K562 (cell line): ENCODE measurements at regions not wholly inside any gene's neighbourhood (a gene's known extent, or its start where the extent isn't known, plus 50 kb on each side); places are given as distances from the start of the nearest gene placed in this dataset.
A peak's percentile ranks its signal among the peaks of the same experiment; 100 is the strongest.

Source experiments
- ATAC-seq: fragments of 200-7000 bp; cut with Tn5 transposase; 3 replicates; pipeline ENCODE4 v1.9.1; 2020; ENCODE audit warnings: moderate library complexity
- BruUV-seq: library from RNA; stranded (reverse); fragments of 400-500 nt; replicated peaks from 2 replicates; lab custom pipeline; 2021; lab: Mats Ljungman, UMichigan
- CTCF ChIA-PET: fragments of 300-600 bp; formaldehyde crosslinking; extraction: SDS; loops from one replicate; lab custom pipeline; 2021; ENCODE audit warnings: low intra/inter-chr PET ratio; lab: Yijun Ruan, JAX
- POLR2A ChIA-PET: fragments of 300-600, 350-650 bp; sonication (Branson Sonifier 250); formaldehyde crosslinking; extraction: SDS; loops from one replicate; lab custom pipeline; 2021; ENCODE audit warnings: antibody characterized with exemption, inconsistent platforms; lab: Yijun Ruan, JAX
- DNase-seq, 4 experiments: peaks; one replicate each; pipeline versions ENCODE4 v3.0.0 to v3.0.0-alpha.2; 2011 to 2018; ENCODE audit warnings: low spot score in 3 of 4, mixed read lengths in 3 of 4; ENCODE audit errors: extremely low read depth in 1 of 4
- FAIRE-seq: peaks from 2 replicates; lab custom pipeline; 2011; peaks lifted over from hg19 to GRCh38; lab: Jason Lieb, UNC
- H2AFZ ChIP-seq: 2 replicates; pipeline ENCODE4 v1.6.0; 2011; ENCODE audit warnings: low read depth, low read length, control low read depth, inconsistent platforms
- H3K27ac ChIP-seq: fragments of 200-600 bp; 3 replicates; pipeline ENCODE4 v1.8.0; 2011; ENCODE audit warnings: low read depth, mild to moderate bottlenecking, control low read depth, inconsistent platforms, low read length, moderate library complexity, mixed read lengths; ENCODE audit errors: extremely low read depth
- H3K27me3 ChIP-seq, 2 experiments: fragments of 300-600 bp in 1 of 2; 2 replicates in 1 of 2; 3 replicates in 1 of 2; pipeline versions ENCODE4 v1.6.0 to v1.8.0; 2011; ENCODE audit warnings: inconsistent platforms in 2 of 2, low read length in 2 of 2, mild to moderate bottlenecking in 1 of 2, mixed read lengths in 1 of 2, moderate library complexity in 1 of 2; ENCODE audit not compliant: control insufficient read depth in 2 of 2, insufficient read depth in 2 of 2
- H3K36me3 ChIP-seq: fragments of 300-600 bp; 3 replicates; pipeline ENCODE4 v1.8.0; 2011; ENCODE audit warnings: mild to moderate bottlenecking, low read length, inconsistent platforms; ENCODE audit not compliant: control insufficient read depth, insufficient read depth
- H3K4me1 ChIP-seq, 2 experiments: fragments of 200-600 bp in 1 of 2; replicated peaks in 1 of 2; 2 replicates in 1 of 2; 3 replicates in 1 of 2; pipeline versions ENCODE4 v1.5.1 to v1.8.0; 2011; ENCODE audit warnings: inconsistent platforms in 2 of 2, low read length in 2 of 2, mild to moderate bottlenecking in 1 of 2, mixed read lengths in 1 of 2, moderate library complexity in 1 of 2; ENCODE audit not compliant: control insufficient read depth in 2 of 2, insufficient read depth in 2 of 2
- H3K4me2 ChIP-seq: 2 replicates; pipeline ENCODE4 v1.6.1; 2011; ENCODE audit warnings: low read length, control low read depth, inconsistent platforms, mixed read lengths; ENCODE audit not compliant: insufficient read depth
- H3K4me3 ChIP-seq: fragments of 200-600 bp; sonication (generic), shearing (Covaris generic); 2 replicates; pipeline ENCODE4 v1.5.1; 2016; ENCODE audit warnings: control low read depth, inconsistent platforms
- H3K79me2 ChIP-seq: fragments of 200-600 bp; 3 replicates; pipeline ENCODE4 v1.8.0; 2011; ENCODE audit warnings: low read length, inconsistent platforms; ENCODE audit not compliant: control insufficient read depth, insufficient read depth
- H3K9ac ChIP-seq, 2 experiments: 2 replicates each; pipeline versions ENCODE4 v1.6.0 to v1.6.1; 2011; ENCODE audit warnings: low read depth in 2 of 2, low read length in 2 of 2, control low read depth in 1 of 2, inconsistent platforms in 1 of 2, mild to moderate bottlenecking in 1 of 2, mixed read lengths in 1 of 2; ENCODE audit not compliant: insufficient read depth in 1 of 2
- H3K9me1 ChIP-seq: one replicate; pipeline ENCODE4 v1.6.0; 2011; ENCODE audit warnings: inconsistent platforms, mild to moderate bottlenecking, low read length, moderate library complexity; ENCODE audit not compliant: control insufficient read depth, insufficient read depth
- H3K9me3 ChIP-seq: replicated peaks from 2 replicates; pipeline ENCODE4 v1.5.1; 2011; ENCODE audit warnings: low read depth, low read length, inconsistent platforms; ENCODE audit not compliant: control insufficient read depth, insufficient read depth
- H4K20me1 ChIP-seq: replicated peaks from 2 replicates; pipeline ENCODE4 v1.6.1; 2011; ENCODE audit warnings: low read length, inconsistent platforms, mixed read lengths; ENCODE audit not compliant: control insufficient read depth, insufficient read depth
- CEBPB ChIP-seq: fragments of 450-650 bp; IDR thresholded peaks from 2 replicates; pipeline ENCODE4 v1.6.1; 2016; ENCODE audit warnings: missing genetic modification characterization, missing compliant biosample characterization
- CEBPG ChIP-seq, 3 experiments: fragments of 200-800 bp in 1 of 3; sonication (Bioruptor generic) in 1 of 3; sonication (generic) in 1 of 3; formaldehyde crosslinking in 1 of 3; IDR thresholded peaks in 2 of 3; conservative IDR thresholded peaks in 1 of 3; 2 replicates each; pipeline versions ENCODE4 v1.6.1 to v1.8.0; 2016 to 2022; ENCODE audit warnings: missing compliant biosample characterization in 2 of 3, missing genetic modification characterization in 2 of 3, mild to moderate bottlenecking in 1 of 3, missing genetic modification reagents in 1 of 3
- CGGBP1 ChIP-seq: fragments of 250-450 bp; sonication (Bioruptor Pico); IDR thresholded peaks from 2 replicates; pipeline ENCODE4 v1.9.0; 2021; ENCODE audit warnings: mild to moderate bottlenecking
- GABPA ChIP-seq: fragments of 200-800 bp; sonication (Bioruptor generic); conservative IDR thresholded peaks from 2 replicates; pipeline ENCODE4 v1.6.1; 2016; ENCODE audit warnings: low read depth, missing genetic modification characterization, missing compliant biosample characterization
- MEF2A ChIP-seq: IDR thresholded peaks from 2 replicates; pipeline ENCODE4 v1.6.1; 2011; ENCODE audit warnings: low read depth, mild to moderate bottlenecking, low read length, moderate library complexity; ENCODE audit not compliant: control insufficient read depth
- MYC ChIP-seq, 2 experiments: fragments of 250-450 bp in 1 of 2; sonication (Bioruptor Pico) in 1 of 2; IDR thresholded peaks; 2 replicates each; pipeline versions ENCODE4 v1.5.1 to v1.6.1; 2012 to 2021; ENCODE audit warnings: low read depth in 2 of 2, borderline replicate concordance in 1 of 2, improper control_type of control experiment in 1 of 2, low read length in 1 of 2, mild to moderate bottlenecking in 1 of 2, moderate library complexity in 1 of 2
- ZBTB1 ChIP-seq: sonication (generic); formaldehyde crosslinking; IDR thresholded peaks from 2 replicates; pipeline ENCODE4 v1.8.1; 2023; ENCODE audit warnings: missing genetic modification reagents, low read depth, mild to moderate bottlenecking, borderline replicate concordance
- ZBTB43 ChIP-seq: sonication (generic); formaldehyde crosslinking; IDR thresholded peaks from 2 replicates; pipeline ENCODE4 v1.8.0; 2023; ENCODE audit warnings: mild to moderate bottlenecking, missing genetic modification reagents
- ZC3H8 ChIP-seq: fragments of 450-650 bp; IDR thresholded peaks from 2 replicates; pipeline ENCODE4 v1.6.1; 2017
- ZNF41 ChIP-seq: fragments of 250-450 bp; sonication (Bioruptor Pico); conservative IDR thresholded peaks from 2 replicates; pipeline ENCODE4 v1.4.0; 2020; ENCODE audit warnings: mild to moderate bottlenecking
- ZNF511 ChIP-seq: sonication (generic); formaldehyde crosslinking; IDR thresholded peaks from 2 replicates; pipeline ENCODE4 v1.8.0; 2022; ENCODE audit warnings: mild to moderate bottlenecking, missing genetic modification reagents
- ZNF584 ChIP-seq: fragments of 200-800 bp; sonication (Bioruptor generic); IDR thresholded peaks from 2 replicates; pipeline ENCODE4 v1.6.1; 2016; ENCODE audit warnings: low read depth, mild to moderate bottlenecking, missing genetic modification characterization, missing compliant biosample characterization
- ZSCAN32 ChIP-seq: fragments of 450-650 bp; formaldehyde crosslinking; IDR thresholded peaks from 2 replicates; pipeline ENCODE4 v1.4.0; 2020; ENCODE audit warnings: mild to moderate bottlenecking, moderate library complexity
- WGBS: fragments of 100-300 bp; shearing (Covaris generic); methylation state at CpG from one replicate; pipeline ENCODE4 v1.1.6; 2016; ENCODE audit warnings: low coverage, mixed read lengths; ENCODE audit not compliant: insufficient coverage; ENCODE audit errors: missing lambda C conversion rate; 5-methylcytosine and 5-hydroxymethylcytosine counted together
- in situ Hi-C: fragments of 300-500 bp; cut with MboI; formaldehyde crosslinking; loops from 4 replicates; pipeline ENCODE4 v1.15.0; 2018; ENCODE audit warnings: inconsistent platforms, mixed read lengths
- intact Hi-C: fragments of 100-400 bp; cut with micrococcal nuclease; formaldehyde crosslinking; loops from 2 replicates; pipeline ENCODE4 v1.14.2; 2022

- no peak for TF ChIP-seq ZNF511 (CRISPR knock-in tag)
- no peak for TF ChIP-seq MYC (IDR thresholded peaks at IDR 0.05; ENCODE audit: low read depth, low read length)
- no peak for TF ChIP-seq MYC (CRISPR knock-in tag; IDR thresholded peaks at IDR 0.05; ENCODE audit: borderline replicate concordance, low read depth)
- no peak for TF ChIP-seq MEF2A
- no peak for TF ChIP-seq ZBTB43
These were observed 591.4 kb downstream of the ADCYAP1 start (continued) for GRCh38 chr18:1496096-1496495.

GRCh38 chr18:1498216-1498615 lies 593.5 kb downstream of the ADCYAP1 start:
- H3K27ac ChIP-seq = no peak overlapping the region
- no peaks in the 10 kb centered on the region for H3K9me3 ChIP-seq
- H3K27me3 ChIP-seq = no peaks in the 10 kb centered on the region
- no peak overlapping the region for H3K4me3 ChIP-seq
- no peak for DNase-seq
- CTCF ChIA-PET = no interaction called here
- H3K9me1 ChIP-seq = no peaks in the 10 kb centered on the region
- intact Hi-C loops = loop anchor here (10.0 kb wide), 1 partner anchor 633 kb away; no protein-coding TSS in a partner anchor
- no peaks in the 10 kb centered on the region for H3K36me3 ChIP-seq
- no TSS peak for BruUV-seq
- H3K79me2 ChIP-seq = no peaks in the 10 kb centered on the region
- ATAC-seq = no peak
- H3K4me1 ChIP-seq = no peaks in the 10 kb centered on the region
- POLR2A ChIA-PET = interaction anchor here (1.2 kb wide), 1 partner anchor 16 kb away, joined by 3 read pairs; no protein-coding TSS in a partner anchor
- 0 out of 2 replicates have a peak, but pooled peaks have one; percentile 5 for TF ChIP-seq GABPA (tag)
- no peak for TF ChIP-seq ZBTB1 (CRISPR knock-in tag)
- TF ChIP-seq CEBPB (tag) = peak; percentile 81
- TF ChIP-seq ZNF584 (CRISPR knock-in tag) = peak; percentile 96
- TF ChIP-seq CEBPG (CRISPR knock-in tag; IDR thresholded peaks at IDR 0.05) = no peak
- TF ChIP-seq CEBPG (tag; conservative IDR thresholded peaks at IDR 0.05 in 1 of 2, IDR thresholded peaks at IDR 0.05 in 1 of 2) = peak; percentile 80 to 87
- no peak for TF ChIP-seq CGGBP1
- no peak for TF ChIP-seq ZSCAN32 (CRISPR knock-in tag)
- no peak for TF ChIP-seq ZNF41
- TF ChIP-seq ZC3H8 = no peak
- no peak overlapping the region for H2AFZ ChIP-seq
- no peak overlapping the region for H3K4me2 ChIP-seq
- WGBS = 0% methylated on average over 1 of the region's 1 CpG
- H4K20me1 ChIP-seq = no peaks in the 10 kb centered on the region
- no peak for FAIRE-seq
- H3K9ac ChIP-seq = no peak overlapping the region
- in situ Hi-C loops = no loop called here
